ENCODE measurements at regions not wholly inside any gene's neighbourhood (a gene's known extent, or its start where the extent isn't known, plus 50 kb on each side); places are given as distances from the start of the nearest gene placed in this dataset.

DNA sequence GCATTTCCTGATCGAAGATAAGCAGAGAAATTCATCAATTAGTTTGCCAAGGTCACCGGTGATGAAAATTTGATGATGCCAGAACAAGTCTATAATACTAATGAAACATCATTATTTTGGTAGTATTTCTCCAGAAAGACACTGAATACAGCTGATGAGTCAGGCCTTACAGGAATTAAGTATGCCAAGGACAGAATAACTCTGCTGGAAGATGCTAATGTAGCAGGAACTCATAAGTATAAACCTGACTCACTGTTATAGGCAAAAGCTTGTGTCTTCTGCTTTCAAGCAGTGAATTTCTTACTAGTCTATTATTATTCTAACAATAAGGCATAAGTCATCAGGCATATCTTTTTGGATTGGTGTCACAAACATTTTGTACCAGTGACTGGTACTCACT lies 1825.1 kb upstream of the IGFBP7 start:
- H3K36me3 Mint-ChIP-seq (ENCODE audit: unreplicated experiment) = no peaks in the 10 kb centered on the region
- H3K4me1 Mint-ChIP-seq (ENCODE audit: unreplicated experiment) = no peaks in the 10 kb centered on the region
- no peak overlapping the region for H3K27ac Mint-ChIP-seq (ENCODE audit: unreplicated experiment)
- TF ChIP-seq, protein P1, sequence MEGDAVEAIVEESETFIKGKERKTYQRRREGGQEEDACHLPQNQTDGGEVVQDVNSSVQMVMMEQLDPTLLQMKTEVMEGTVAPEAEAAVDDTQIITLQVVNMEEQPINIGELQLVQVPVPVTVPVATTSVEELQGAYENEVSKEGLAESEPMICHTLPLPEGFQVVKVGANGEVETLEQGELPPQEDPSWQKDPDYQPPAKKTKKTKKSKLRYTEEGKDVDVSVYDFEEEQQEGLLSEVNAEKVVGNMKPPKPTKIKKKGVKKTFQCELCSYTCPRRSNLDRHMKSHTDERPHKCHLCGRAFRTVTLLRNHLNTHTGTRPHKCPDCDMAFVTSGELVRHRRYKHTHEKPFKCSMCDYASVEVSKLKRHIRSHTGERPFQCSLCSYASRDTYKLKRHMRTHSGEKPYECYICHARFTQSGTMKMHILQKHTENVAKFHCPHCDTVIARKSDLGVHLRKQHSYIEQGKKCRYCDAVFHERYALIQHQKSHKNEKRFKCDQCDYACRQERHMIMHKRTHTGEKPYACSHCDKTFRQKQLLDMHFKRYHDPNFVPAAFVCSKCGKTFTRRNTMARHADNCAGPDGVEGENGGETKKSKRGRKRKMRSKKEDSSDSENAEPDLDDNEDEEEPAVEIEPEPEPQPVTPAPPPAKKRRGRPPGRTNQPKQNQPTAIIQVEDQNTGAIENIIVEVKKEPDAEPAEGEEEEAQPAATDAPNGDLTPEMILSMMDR (IDR thresholded peaks at IDR 0.05) = no peak
- no peak overlapping the region for H3K4me3 Mint-ChIP-seq (ENCODE audit: unreplicated experiment)
- DNase-seq (ENCODE audit: extremely low spot score, unreplicated experiment) = no peak
- no peaks in the 10 kb centered on the region for H3K27me3 Mint-ChIP-seq (ENCODE audit: unreplicated experiment)
- peaks cover 8% of the 10 kb centered on the region for H3K9me3 Mint-ChIP-seq (ENCODE audit: unreplicated experiment)

DNA sequence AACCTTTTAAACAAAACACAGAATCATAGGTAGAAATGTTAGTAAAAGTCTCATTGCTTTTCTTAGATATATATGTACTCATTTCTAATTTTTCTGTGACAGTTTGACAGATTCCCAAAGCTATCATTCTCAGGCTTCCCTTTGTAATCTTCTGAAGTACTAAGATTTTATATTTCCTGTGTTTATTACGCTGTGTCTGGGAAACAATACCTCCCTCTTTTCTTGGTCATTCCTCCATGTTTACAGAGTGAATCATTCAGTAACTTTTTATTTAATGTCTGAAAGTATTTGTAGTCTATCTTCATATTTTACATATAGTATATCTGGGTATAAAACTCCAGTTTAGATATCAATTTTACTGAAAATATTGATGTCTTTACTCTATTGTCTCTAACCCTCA lies 1826.3 kb upstream of the IGFBP7 start:
- Mint-ChIP-seq H3K9me3 (ENCODE audit: unreplicated experiment) (peaks cover 3% of the 10 kb centered on the region), H3K36me3 (ENCODE audit: unreplicated experiment) (no peaks in the 10 kb centered on the region), H3K4me1 (ENCODE audit: unreplicated experiment) (no peaks in the 10 kb centered on the region), H3K27ac (ENCODE audit: unreplicated experiment) (no peak overlapping the region), H3K27me3 (ENCODE audit: unreplicated experiment) (no peaks in the 10 kb centered on the region), H3K4me3 (ENCODE audit: unreplicated experiment) (no peak overlapping the region)
- no peak for DNase-seq (ENCODE audit: extremely low spot score, unreplicated experiment)
- TF ChIP-seq, protein P1 (IDR thresholded peaks at IDR 0.05) = no peak

DNA sequence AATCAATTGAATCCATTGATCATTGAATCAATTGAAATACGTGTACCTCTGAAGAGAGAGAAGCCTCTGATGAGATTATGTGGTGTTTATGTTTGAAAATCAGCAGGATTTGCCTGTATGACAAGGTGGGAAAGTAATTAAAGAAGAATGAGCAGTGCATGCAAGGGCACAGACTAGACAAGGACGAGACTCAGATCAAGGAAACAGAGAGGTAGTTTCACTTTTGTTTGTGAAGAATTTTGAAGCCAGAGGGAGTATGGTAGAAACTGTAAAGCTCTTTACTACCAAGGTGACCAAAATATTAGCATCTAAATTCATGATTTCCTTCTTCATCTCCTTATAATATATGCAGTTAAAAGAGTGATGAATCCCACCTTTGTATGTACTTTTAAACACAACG lies 1830.0 kb upstream of the IGFBP7 start:
- TF ChIP-seq, protein P1 (IDR thresholded peaks at IDR 0.05) = no peak
- Mint-ChIP-seq H3K27ac (ENCODE audit: unreplicated experiment) (no peak overlapping the region), H3K4me1 (ENCODE audit: unreplicated experiment) (no peaks in the 10 kb centered on the region), H3K4me3 (ENCODE audit: unreplicated experiment) (no peak overlapping the region), H3K36me3 (ENCODE audit: unreplicated experiment) (no peaks in the 10 kb centered on the region), H3K9me3 (ENCODE audit: unreplicated experiment) (no peaks in the 10 kb centered on the region), H3K27me3 (ENCODE audit: unreplicated experiment) (no peaks in the 10 kb centered on the region)
- DNase-seq (ENCODE audit: extremely low spot score, unreplicated experiment) = no peak

DNA sequence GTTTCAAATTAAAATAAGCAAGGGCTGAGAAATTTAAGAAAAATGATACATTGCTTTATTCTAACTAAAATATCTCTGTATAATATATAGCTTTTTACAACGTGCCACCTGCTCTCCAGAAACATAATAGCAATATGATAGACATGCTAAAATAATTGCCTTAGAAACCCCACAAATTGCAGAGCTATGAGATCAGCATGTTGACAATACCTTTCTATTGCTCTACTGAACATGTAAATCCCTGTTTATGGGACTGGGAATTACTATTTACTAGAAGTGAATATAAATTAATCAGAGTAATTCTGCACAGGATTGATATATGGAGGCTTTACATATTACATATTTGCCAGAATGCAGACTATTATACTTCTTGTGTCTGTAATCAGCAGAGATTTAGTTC lies 1831.1 kb upstream of the IGFBP7 start:
- TF ChIP-seq, protein P1 (IDR thresholded peaks at IDR 0.05) = no peak
- H3K9me3 Mint-ChIP-seq (ENCODE audit: unreplicated experiment) = no peaks in the 10 kb centered on the region
- no peak overlapping the region for H3K4me3 Mint-ChIP-seq (ENCODE audit: unreplicated experiment)
- no peak for DNase-seq (ENCODE audit: extremely low spot score, unreplicated experiment)
- H3K27ac Mint-ChIP-seq (ENCODE audit: unreplicated experiment) = no peak overlapping the region
- no peaks in the 10 kb centered on the region for H3K4me1 Mint-ChIP-seq (ENCODE audit: unreplicated experiment)
- no peaks in the 10 kb centered on the region for H3K27me3 Mint-ChIP-seq (ENCODE audit: unreplicated experiment)
- H3K36me3 Mint-ChIP-seq (ENCODE audit: unreplicated experiment) = no peaks in the 10 kb centered on the region

DNA sequence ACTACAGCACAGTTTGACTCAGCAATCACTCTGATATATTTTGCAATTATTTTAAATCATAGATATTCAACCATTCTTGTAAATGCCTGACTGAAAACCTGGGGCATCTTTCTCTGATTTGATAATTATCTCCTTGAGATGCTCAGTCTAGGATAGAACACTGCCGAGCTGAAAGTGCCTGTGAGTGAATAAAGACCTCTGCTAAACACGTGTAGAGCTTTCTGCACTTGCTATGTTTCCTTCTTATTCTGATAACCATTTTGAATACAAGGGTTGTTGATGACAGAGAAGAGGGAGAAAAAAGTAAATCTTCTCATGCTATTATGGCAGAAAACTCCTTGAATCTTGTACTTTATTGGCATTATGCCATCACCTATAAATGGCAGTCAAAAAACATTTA lies 1843.4 kb upstream of the IGFBP7 start:
- Mint-ChIP-seq H3K4me3 (ENCODE audit: unreplicated experiment) (no peak overlapping the region), H3K4me1 (ENCODE audit: unreplicated experiment) (no peaks in the 10 kb centered on the region), H3K9me3 (ENCODE audit: unreplicated experiment) (peaks cover 4% of the 10 kb centered on the region), H3K27me3 (ENCODE audit: unreplicated experiment) (no peaks in the 10 kb centered on the region), H3K36me3 (ENCODE audit: unreplicated experiment) (no peaks in the 10 kb centered on the region), H3K27ac (ENCODE audit: unreplicated experiment) (no peak overlapping the region)
- DNase-seq (ENCODE audit: extremely low spot score, unreplicated experiment) = no peak
- TF ChIP-seq, protein P1 (IDR thresholded peaks at IDR 0.05) = no peak
